GM12878 (cell line): ENCODE measurements at regions not wholly inside any gene's neighbourhood (a gene's known extent, or its start where the extent isn't known, plus 50 kb on each side); places are given as distances from the start of the nearest gene placed in this dataset.

ENCODE experiments used
- ATAC-seq: fragments of 200-7000 bp; cut with Tn5 transposase; 3 replicates; pipeline ENCODE4 v1.9.1; 2020; ENCODE audit warnings: mild to moderate bottlenecking, moderate library complexity
- BruUV-seq: library from RNA; stranded (reverse); fragments of 400-500 nt; replicated peaks from 2 replicates; lab custom pipeline; 2021; lab: Mats Ljungman, UMichigan
- CTCF ChIA-PET: fragments of 300-600 bp; sonication (Branson Sonifier 250); formaldehyde crosslinking; extraction: SDS; loops from one replicate; lab custom pipeline; 2021; ENCODE audit warnings: inconsistent platforms; lab: Yijun Ruan, JAX
- POLR2A ChIA-PET: fragments of 350-600 bp; formaldehyde crosslinking; extraction: SDS; loops from one replicate; lab custom pipeline; 2021; ENCODE audit warnings: inconsistent platforms; lab: Charles Lee
- RAD21 ChIA-PET: fragments of 300-600 bp; sonication (Branson Sonifier 250); formaldehyde crosslinking; loops from one replicate; lab custom pipeline; 2023; ENCODE audit warnings: antibody characterized with exemption; ENCODE audit not compliant: unreplicated experiment; lab: Charles Lee
- SMC1A ChIA-PET: fragments of 300-600 bp; sonication (Branson Sonifier 250); formaldehyde crosslinking; loops from one replicate; lab custom pipeline; 2023; ENCODE audit not compliant: unreplicated experiment, uncharacterized antibody; lab: Charles Lee
- DNase-seq: peaks from one replicate; pipeline ENCODE4 v3.0.0-alpha.2; 2011; ENCODE audit warnings: low read depth, low spot score
- FAIRE-seq: peaks from 3 replicates; lab custom pipeline; 2011; peaks lifted over from hg19 to GRCh38; lab: Jason Lieb, UNC
- H2AFZ ChIP-seq: 2 replicates; pipeline ENCODE4 v1.6.0; 2011; ENCODE audit warnings: low read depth, low read length, control low read depth; ENCODE audit not compliant: control insufficient read depth
- H3K27ac ChIP-seq: 2 replicates; pipeline ENCODE4 v1.5.1; 2011; ENCODE audit warnings: control low read depth; ENCODE audit not compliant: control insufficient read depth, insufficient read depth
- H3K27me3 ChIP-seq, 2 experiments: replicated peaks in 1 of 2; 2 replicates each; pipeline versions ENCODE4 v1.6.0 to v1.6.1; 2011; ENCODE audit warnings: low read length in 1 of 2; ENCODE audit not compliant: control insufficient read depth in 2 of 2, insufficient read depth in 2 of 2
- H3K36me3 ChIP-seq, 2 experiments: 2 replicates each; pipeline ENCODE4 v1.5.1; 2011; ENCODE audit warnings: low read length in 1 of 2; ENCODE audit not compliant: control insufficient read depth in 2 of 2, insufficient read depth in 2 of 2
- H3K4me1 ChIP-seq: 2 replicates; pipeline ENCODE4 v1.6.1; 2011; ENCODE audit warnings: mild to moderate bottlenecking, low read length, moderate library complexity, mixed read lengths; ENCODE audit not compliant: control insufficient read depth, insufficient read depth
- H3K4me2 ChIP-seq: 2 replicates; pipeline ENCODE4 v1.6.0; 2011; ENCODE audit warnings: control low read depth; ENCODE audit not compliant: control insufficient read depth, insufficient read depth
- H3K4me3 ChIP-seq: fragments of 200-600 bp; sonication (generic); 2 replicates; pipeline ENCODE4 v1.5.1; 2016
- H3K79me2 ChIP-seq: 2 replicates; pipeline ENCODE4 v1.6.0; 2011; ENCODE audit warnings: low read length; ENCODE audit not compliant: control insufficient read depth, insufficient read depth
- H3K9ac ChIP-seq: 2 replicates; pipeline ENCODE4 v1.8.0; 2011; ENCODE audit warnings: low read length, control low read depth, mixed read lengths; ENCODE audit not compliant: control insufficient read depth, insufficient read depth
- H3K9me3 ChIP-seq: replicated peaks from 3 replicates; pipeline ENCODE4 v1.5.1; 2011; ENCODE audit warnings: mild to moderate bottlenecking, low read length; ENCODE audit not compliant: control insufficient read depth, insufficient read depth
- H4K20me1 ChIP-seq: 2 replicates; pipeline ENCODE4 v1.6.0; 2011; ENCODE audit not compliant: control insufficient read depth, insufficient read depth
- ATF7 ChIP-seq: fragments of 450-650 bp; IDR thresholded peaks from 2 replicates; pipeline ENCODE4 v1.6.1; 2016; ENCODE audit warnings: low read depth, mild to moderate bottlenecking
- BMI1 ChIP-seq: fragments of 450-650 bp; IDR thresholded peaks from 2 replicates; pipeline ENCODE4 v1.6.1; 2016; ENCODE audit warnings: mild to moderate bottlenecking, moderate library complexity, borderline replicate concordance
- CHD4 ChIP-seq: fragments of 200-600 bp; sonication (generic); IDR thresholded peaks from 2 replicates; pipeline ENCODE4 v1.6.1; 2016; ENCODE audit warnings: mild to moderate bottlenecking
- EGR1 ChIP-seq, 2 experiments: IDR thresholded peaks; 1 replicate in 1 of 2; 2 replicates in 1 of 2; pipeline ENCODE4 v1.6.1; 2011 to 2012; ENCODE audit warnings: low read depth in 2 of 2, low read length in 2 of 2, borderline replicate concordance in 1 of 2, mild to moderate bottlenecking in 1 of 2, moderate library complexity in 1 of 2
- ESRRA ChIP-seq: IDR thresholded peaks from 2 replicates; pipeline ENCODE4 v1.6.1; 2012; ENCODE audit warnings: mild to moderate bottlenecking, low read length, improper control_type of control experiment
- FOS ChIP-seq: IDR thresholded peaks from 3 replicates; pipeline ENCODE4 v1.6.1; 2011; ENCODE audit warnings: borderline replicate concordance; ENCODE audit not compliant: insufficient read length; ENCODE audit errors: extremely low read depth
- FOXM1 ChIP-seq: IDR thresholded peaks from 2 replicates; pipeline ENCODE4 v1.6.1; 2012; ENCODE audit warnings: low read depth, mild to moderate bottlenecking, inconsistent platforms, low read length, moderate library complexity
- IRF5 ChIP-seq: fragments of 450-650 bp; IDR thresholded peaks from 2 replicates; pipeline ENCODE4 v1.6.1; 2017; ENCODE audit warnings: borderline replicate concordance
- MEF2A ChIP-seq: IDR thresholded peaks from 2 replicates; pipeline ENCODE4 v1.6.1; 2011; ENCODE audit warnings: low read depth, mild to moderate bottlenecking, low read length, moderate library complexity; ENCODE audit not compliant: insufficient read depth
- RCOR1 ChIP-seq: conservative IDR thresholded peaks from 2 replicates; pipeline ENCODE4 v1.6.1; 2012; ENCODE audit warnings: low read depth, low read length, improper control_type of control experiment
- RELB ChIP-seq: fragments of 450-650 bp; IDR thresholded peaks from 2 replicates; pipeline ENCODE4 v1.6.1; 2017; ENCODE audit warnings: low read depth, mild to moderate bottlenecking, moderate library complexity
- SIX5 ChIP-seq: IDR thresholded peaks from 2 replicates; pipeline ENCODE4 v1.6.1; 2011; ENCODE audit warnings: mild to moderate bottlenecking, low read depth, low read length, moderate library complexity; ENCODE audit not compliant: severe bottlenecking
- SUPT20H ChIP-seq: IDR thresholded peaks from 2 replicates; pipeline ENCODE4 v1.6.1; 2011; ENCODE audit warnings: low read depth, mild to moderate bottlenecking, low read length, moderate library complexity, borderline replicate concordance; ENCODE audit not compliant: control insufficient read depth
- SUZ12 ChIP-seq: fragments of 200-600 bp; sonication (generic); IDR thresholded peaks from one replicate; pipeline ENCODE4 v1.6.1; 2018; ENCODE audit warnings: antibody characterized with exemption, mild to moderate bottlenecking; ENCODE audit not compliant: unreplicated experiment
- TARDBP ChIP-seq: IDR thresholded peaks from 2 replicates; pipeline ENCODE4 v1.6.1; 2016; ENCODE audit warnings: borderline replicate concordance
- WRNIP1 ChIP-seq: IDR thresholded peaks from 2 replicates; pipeline ENCODE4 v1.6.1; 2011; ENCODE audit warnings: low read depth, low read length, improper control_type of control experiment, borderline replicate concordance
- YBX1 ChIP-seq: fragments of 450-650 bp; IDR thresholded peaks from 2 replicates; pipeline ENCODE4 v1.6.1; 2016; ENCODE audit warnings: antibody characterized with exemption
- ZNF622 ChIP-seq: fragments of 450-650 bp; IDR thresholded peaks from 2 replicates; pipeline ENCODE4 v1.6.1; 2017; ENCODE audit warnings: mild to moderate bottlenecking, inconsistent platforms
- WGBS: methylation state at CpG from one replicate; pipeline ENCODE4 v1.1.6; 2016; ENCODE audit warnings: low lambda C conversion rate; ENCODE audit not compliant: insufficient replicate concordance, insufficient coverage; ENCODE audit errors: missing lambda C conversion rate; 5-methylcytosine and 5-hydroxymethylcytosine counted together
- in situ Hi-C: fragments of 300-500 bp; cut with MboI; formaldehyde crosslinking; loops from 9 replicates; pipeline ENCODE4 v1.14.3; 2018; ENCODE audit warnings: mixed read lengths
- intact Hi-C: fragments of 100-400 bp; cut with micrococcal nuclease; formaldehyde crosslinking; loops from one replicate; pipeline ENCODE4 v1.14.2; 2022; ENCODE audit not compliant: unreplicated experiment

- H3K36me3 ChIP-seq: no peaks in the 10 kb centered on the region
- H3K9ac ChIP-seq: no peak overlapping the region
- no peaks in the 10 kb centered on the region for H3K9me3 ChIP-seq
- 30% methylated on average over 4 of the region's 4 CpGs for WGBS
- no peaks in the 10 kb centered on the region for H3K4me1 ChIP-seq
- no peak for FAIRE-seq
- in situ Hi-C loops: no loop called here
- no peak for ATAC-seq
- TF ChIP-seq SUZ12: no peak
- TF ChIP-seq SIX5: no peak
- TF ChIP-seq CHD4: no peak
- no peak for TF ChIP-seq SUPT20H
- SMC1A ChIA-PET: no interaction called here
- BruUV-seq: no TSS peak
- DNase-seq: no peak
- POLR2A ChIA-PET: no interaction called here
- no peak overlapping the region for H3K27ac ChIP-seq
- H3K27me3 ChIP-seq: no peaks in the 10 kb centered on the region
- CTCF ChIA-PET: no interaction called here
- no peaks in the 10 kb centered on the region for H3K79me2 ChIP-seq
- RAD21 ChIA-PET: no interaction called here
- H4K20me1 ChIP-seq: no peaks in the 10 kb centered on the region
- no peak overlapping the region for H2AFZ ChIP-seq
- no peak overlapping the region for H3K4me3 ChIP-seq
- intact Hi-C loops: no loop called here
- no peak overlapping the region for H3K4me2 ChIP-seq
These were observed 817.5 kb downstream of the NXPH1 start for GRCh38 chr7:9250876-9251275.

GRCh38 chr7:9264395-9264794 is 831.0 kb downstream of the NXPH1 start:
- H3K4me3 ChIP-seq: no peak overlapping the region
- no peaks in the 10 kb centered on the region for H4K20me1 ChIP-seq
- in situ Hi-C loops: no loop called here
- H3K4me1 ChIP-seq: no peaks in the 10 kb centered on the region
- FAIRE-seq (no peak), DNase-seq (no peak), ATAC-seq (no peak)
- ChIA-PET CTCF (no interaction called here), RAD21 (no interaction called here), POLR2A (no interaction called here), SMC1A (no interaction called here)
- no peak overlapping the region for H2AFZ ChIP-seq
- no peak overlapping the region for H3K9ac ChIP-seq
- intact Hi-C loops: no loop called here
- BruUV-seq: no TSS peak
- H3K4me2 ChIP-seq: no peak overlapping the region
- no peaks in the 10 kb centered on the region for H3K79me2 ChIP-seq
- H3K36me3 ChIP-seq: no peaks in the 10 kb centered on the region
- WGBS: 17% methylated on average over 3 of the region's 3 CpGs
- H3K27me3 ChIP-seq: no peaks in the 10 kb centered on the region
- H3K27ac ChIP-seq: no peak overlapping the region
- no peaks in the 10 kb centered on the region for H3K9me3 ChIP-seq
- no peak for TF ChIP-seq RCOR1
- no peak for TF ChIP-seq SUZ12
- no peak for TF ChIP-seq BMI1
- no peak for TF ChIP-seq FOS
- no peak for TF ChIP-seq EGR1 (IDR thresholded peaks at IDR 0.05; ENCODE audit: borderline replicate concordance in 1 of 2, low read depth in 2 of 2, low read length in 2 of 2)
- no peak for TF ChIP-seq ESRRA
- TF ChIP-seq TARDBP: no peak
- no peak for TF ChIP-seq YBX1
- no peak for TF ChIP-seq FOXM1
- TF ChIP-seq RELB: no peak
- no peak for TF ChIP-seq MEF2A
- no peak for TF ChIP-seq IRF5
- TF ChIP-seq ZNF622: no peak
- no peak for TF ChIP-seq WRNIP1
- no peak for TF ChIP-seq ATF7
